ENCODE measurements at regions not wholly inside any gene's neighbourhood (a gene's known extent, or its start where the extent isn't known, plus 50 kb on each side); places are given as distances from the start of the nearest gene placed in this dataset.

GRCh38 chr11:115653926-115654325, 149.7 kb upstream of the CADM1 start:
- TF ChIP-seq CTCF (IDR thresholded peaks at IDR 0.05) (no peak), EP300 (IDR thresholded peaks at IDR 0.05) (no peak), POLR2AphosphoS5 (IDR thresholded peaks at IDR 0.05) (no peak), POLR2A (IDR thresholded peaks at IDR 0.05) (no peak)

Data from gastroesophageal sphincter (tissue), 3 donors.